SK-N-SH treated with all-trans-retinoic acid at 6 μM for 48 hours (cell line): ENCODE measurements at regions not wholly inside any gene's neighbourhood (a gene's known extent, or its start where the extent isn't known, plus 50 kb on each side); places are given as distances from the start of the nearest gene placed in this dataset.

Experiments used
- ATAC-seq: fragments of 200-7000 bp; cut with Tn5 transposase; 3 replicates; pipeline ENCODE4 v1.9.1; 2020; ENCODE audit warnings: mild to moderate bottlenecking, moderate library complexity
- ARNTL ChIP-seq: fragments of 450-650 bp; formaldehyde crosslinking; IDR thresholded peaks from 2 replicates; pipeline ENCODE4 v1.5.0; 2020; ENCODE audit warnings: low read depth, mild to moderate bottlenecking, moderate library complexity, borderline replicate concordance
- BACH2 ChIP-seq: fragments of 250-450 bp; sonication (Bioruptor Pico); IDR thresholded peaks from 2 replicates; pipeline ENCODE4 v1.9.0; 2021; ENCODE audit warnings: mild to moderate bottlenecking, borderline replicate concordance
- CSDC2 ChIP-seq: fragments of 250-450 bp; sonication (Bioruptor Pico); IDR thresholded peaks from 2 replicates; pipeline ENCODE4 v1.5.0; 2020; ENCODE audit warnings: mild to moderate bottlenecking, moderate library complexity
- ESRRG ChIP-seq: fragments of 250-450 bp; sonication (Bioruptor Pico); IDR thresholded peaks from 2 replicates; pipeline ENCODE4 v1.6.1; 2021; ENCODE audit warnings: mild to moderate bottlenecking
- GLIS3 ChIP-seq: fragments of 250-450 bp; sonication (Bioruptor Pico); IDR thresholded peaks from 2 replicates; pipeline ENCODE4 v1.5.0; 2020; ENCODE audit warnings: mild to moderate bottlenecking, moderate library complexity
- ISL1 ChIP-seq: fragments of 250-450 bp; sonication (Bioruptor Pico); IDR thresholded peaks from 2 replicates; pipeline ENCODE4 v2.1.2; 2022; ENCODE audit warnings: mild to moderate bottlenecking, moderate library complexity
- OSR1 ChIP-seq: fragments of 250-450 bp; sonication (Bioruptor Pico); IDR thresholded peaks from 2 replicates; pipeline ENCODE4 v1.8.0; 2022; ENCODE audit warnings: moderate library complexity, mild to moderate bottlenecking, inconsistent platforms
- PPARA ChIP-seq: fragments of 250-450 bp; sonication (Bioruptor Pico); IDR thresholded peaks from 2 replicates; pipeline ENCODE4 v1.5.0; 2020; ENCODE audit warnings: mild to moderate bottlenecking, borderline replicate concordance
- RARB ChIP-seq: fragments of 250-450 bp; sonication (Bioruptor Pico); IDR thresholded peaks from 2 replicates; pipeline ENCODE4 v1.8.0; 2021; ENCODE audit warnings: mild to moderate bottlenecking, moderate library complexity
- SNAI2 ChIP-seq: fragments of 250-450 bp; sonication (Bioruptor Pico); IDR thresholded peaks from 2 replicates; pipeline ENCODE4 v1.5.0; 2020; ENCODE audit warnings: mild to moderate bottlenecking, moderate library complexity
- TCF4 ChIP-seq: fragments of 250-450 bp; sonication (Bioruptor Pico); IDR thresholded peaks from 2 replicates; pipeline ENCODE4 v1.8.0; 2021; ENCODE audit warnings: mild to moderate bottlenecking, moderate library complexity, borderline replicate concordance
- TOX ChIP-seq: fragments of 250-450 bp; sonication (Bioruptor Pico); IDR thresholded peaks from 2 replicates; pipeline ENCODE4 v1.8.0; 2021; ENCODE audit warnings: mild to moderate bottlenecking, moderate library complexity, borderline replicate concordance
- ZC3H10 ChIP-seq: fragments of 250-450 bp; sonication (Bioruptor Pico); IDR thresholded peaks from 2 replicates; pipeline ENCODE4 v1.5.1; 2021; ENCODE audit warnings: mild to moderate bottlenecking, moderate library complexity
- ZFP3 ChIP-seq: fragments of 250-450 bp; sonication (Bioruptor Pico); IDR thresholded peaks from 2 replicates; pipeline ENCODE4 v1.5.0; 2020; ENCODE audit warnings: mild to moderate bottlenecking, moderate library complexity
- ZFP30 ChIP-seq: fragments of 450-650 bp; formaldehyde crosslinking; IDR thresholded peaks from 2 replicates; pipeline ENCODE4 v1.5.0; 2022; ENCODE audit warnings: mild to moderate bottlenecking, moderate library complexity
- ZNF70 ChIP-seq: fragments of 450-650 bp; formaldehyde crosslinking; IDR thresholded peaks from 2 replicates; pipeline ENCODE4 v1.5.0; 2020; ENCODE audit warnings: mild to moderate bottlenecking, moderate library complexity
- ZNF8 ChIP-seq: fragments of 450-650 bp; formaldehyde crosslinking; IDR thresholded peaks from 2 replicates; pipeline ENCODE4 v1.5.0; 2020; ENCODE audit warnings: mild to moderate bottlenecking, moderate library complexity
- TF ChIP-seq, protein P1 (sequence below): fragments of 250-450 bp; sonication (Bioruptor Pico); IDR thresholded peaks from 2 replicates; pipeline ENCODE4 v1.5.0; 2020; ENCODE audit warnings: mild to moderate bottlenecking, moderate library complexity
- TF ChIP-seq, protein P2 (sequence below): fragments of 250-450 bp; sonication (Bioruptor Pico); IDR thresholded peaks from 2 replicates; pipeline ENCODE4 v1.5.1; 2020; ENCODE audit warnings: low read depth, mild to moderate bottlenecking, moderate library complexity
- TF ChIP-seq, protein P3 (sequence below): fragments of 250-450 bp; sonication (Bioruptor Pico); IDR thresholded peaks from 2 replicates; pipeline ENCODE4 v1.8.0; 2020; ENCODE audit warnings: mild to moderate bottlenecking, moderate library complexity, borderline replicate concordance
- TF ChIP-seq, protein P4 (sequence below): fragments of 250-450 bp; sonication (Bioruptor Pico); IDR thresholded peaks from 2 replicates; pipeline ENCODE4 v1.8.0; 2021; ENCODE audit warnings: low read depth, mild to moderate bottlenecking, moderate library complexity, borderline replicate concordance
- TF ChIP-seq, protein P5 (sequence below): fragments of 250-450 bp; sonication (Bioruptor Pico); IDR thresholded peaks from 2 replicates; pipeline ENCODE4 v1.5.1; 2021; ENCODE audit warnings: mild to moderate bottlenecking, moderate library complexity

DNA sequence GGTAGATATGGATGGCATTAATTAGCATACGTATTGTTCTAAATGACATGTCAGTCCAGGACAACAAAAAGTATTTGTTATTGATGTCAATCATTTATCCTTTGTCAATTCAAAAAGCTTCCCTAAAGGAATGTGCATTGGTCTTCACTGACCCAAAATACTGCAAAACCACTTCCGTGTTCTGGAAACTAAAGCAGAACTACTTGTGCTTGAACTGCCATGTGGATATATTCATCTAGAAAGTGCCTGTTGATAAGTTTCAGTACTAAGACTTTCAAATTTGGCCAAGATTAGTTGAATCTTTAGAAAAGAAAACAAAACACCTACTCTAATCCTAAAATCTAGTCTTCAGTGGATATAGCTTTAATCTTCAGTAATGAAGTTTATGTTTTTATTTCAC, 242.1 kb upstream of the PPP1R3A start (continued):
- TF ChIP-seq, protein P1, sequence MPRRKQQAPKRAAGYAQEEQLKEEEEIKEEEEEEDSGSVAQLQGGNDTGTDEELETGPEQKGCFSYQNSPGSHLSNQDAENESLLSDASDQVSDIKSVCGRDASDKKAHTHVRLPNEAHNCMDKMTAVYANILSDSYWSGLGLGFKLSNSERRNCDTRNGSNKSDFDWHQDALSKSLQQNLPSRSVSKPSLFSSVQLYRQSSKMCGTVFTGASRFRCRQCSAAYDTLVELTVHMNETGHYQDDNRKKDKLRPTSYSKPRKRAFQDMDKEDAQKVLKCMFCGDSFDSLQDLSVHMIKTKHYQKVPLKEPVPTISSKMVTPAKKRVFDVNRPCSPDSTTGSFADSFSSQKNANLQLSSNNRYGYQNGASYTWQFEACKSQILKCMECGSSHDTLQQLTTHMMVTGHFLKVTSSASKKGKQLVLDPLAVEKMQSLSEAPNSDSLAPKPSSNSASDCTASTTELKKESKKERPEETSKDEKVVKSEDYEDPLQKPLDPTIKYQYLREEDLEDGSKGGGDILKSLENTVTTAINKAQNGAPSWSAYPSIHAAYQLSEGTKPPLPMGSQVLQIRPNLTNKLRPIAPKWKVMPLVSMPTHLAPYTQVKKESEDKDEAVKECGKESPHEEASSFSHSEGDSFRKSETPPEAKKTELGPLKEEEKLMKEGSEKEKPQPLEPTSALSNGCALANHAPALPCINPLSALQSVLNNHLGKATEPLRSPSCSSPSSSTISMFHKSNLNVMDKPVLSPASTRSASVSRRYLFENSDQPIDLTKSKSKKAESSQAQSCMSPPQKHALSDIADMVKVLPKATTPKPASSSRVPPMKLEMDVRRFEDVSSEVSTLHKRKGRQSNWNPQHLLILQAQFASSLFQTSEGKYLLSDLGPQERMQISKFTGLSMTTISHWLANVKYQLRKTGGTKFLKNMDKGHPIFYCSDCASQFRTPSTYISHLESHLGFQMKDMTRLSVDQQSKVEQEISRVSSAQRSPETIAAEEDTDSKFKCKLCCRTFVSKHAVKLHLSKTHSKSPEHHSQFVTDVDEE (CRISPR knock-in tag) = no peak
- no peak for TF ChIP-seq GLIS3 (CRISPR knock-in tag)
- TF ChIP-seq, all 23 proteins: peak for 0

DNA sequence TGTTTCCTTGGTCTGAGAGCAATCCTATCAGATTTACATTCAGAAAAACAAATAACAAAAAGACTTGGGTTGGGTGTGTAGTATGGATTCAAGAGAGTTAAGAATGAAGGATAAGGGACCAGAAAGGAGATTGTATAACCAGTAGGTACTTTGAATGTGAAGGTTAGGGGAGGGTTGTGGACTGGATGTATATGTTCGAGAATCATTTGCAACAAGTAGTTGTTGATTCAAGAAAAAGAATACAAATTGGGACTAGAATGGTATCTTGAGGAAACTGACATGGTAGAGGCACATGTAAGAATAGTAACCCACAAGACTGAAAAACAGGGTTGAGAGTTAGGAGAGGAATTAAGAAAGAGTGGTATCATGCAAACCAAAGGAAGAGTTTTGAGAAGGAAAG, 240.0 kb upstream of the PPP1R3A start:
- ATAC-seq = no peak
- TF ChIP-seq TCF4 (CRISPR knock-in tag) (no peak), ZC3H10 (no peak), ISL1 (CRISPR knock-in tag) (no peak), RARB (no peak), TOX (CRISPR knock-in tag) (no peak)
- TF ChIP-seq, all 23 proteins: peak for 0

DNA sequence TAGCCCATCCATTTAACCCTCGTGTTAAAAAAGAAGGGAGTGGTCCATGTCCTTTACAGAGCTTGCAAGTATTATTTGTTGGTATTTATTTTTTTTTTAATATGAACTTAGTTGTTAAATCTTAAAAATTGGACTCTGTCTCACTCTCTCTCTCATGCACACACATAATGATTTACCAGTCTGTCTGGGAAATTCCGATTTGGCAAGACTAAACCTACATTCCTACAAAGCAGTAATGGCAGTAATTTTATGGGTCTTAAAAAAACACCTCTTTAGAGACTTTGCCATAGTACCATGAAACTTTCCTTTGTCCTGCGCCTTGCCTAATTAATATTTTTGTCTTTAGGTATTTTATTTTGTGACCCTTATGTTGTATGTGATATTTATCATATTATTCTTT, 239.5 kb upstream of the PPP1R3A start:
- no peak for ATAC-seq
- TF ChIP-seq, protein P2, sequence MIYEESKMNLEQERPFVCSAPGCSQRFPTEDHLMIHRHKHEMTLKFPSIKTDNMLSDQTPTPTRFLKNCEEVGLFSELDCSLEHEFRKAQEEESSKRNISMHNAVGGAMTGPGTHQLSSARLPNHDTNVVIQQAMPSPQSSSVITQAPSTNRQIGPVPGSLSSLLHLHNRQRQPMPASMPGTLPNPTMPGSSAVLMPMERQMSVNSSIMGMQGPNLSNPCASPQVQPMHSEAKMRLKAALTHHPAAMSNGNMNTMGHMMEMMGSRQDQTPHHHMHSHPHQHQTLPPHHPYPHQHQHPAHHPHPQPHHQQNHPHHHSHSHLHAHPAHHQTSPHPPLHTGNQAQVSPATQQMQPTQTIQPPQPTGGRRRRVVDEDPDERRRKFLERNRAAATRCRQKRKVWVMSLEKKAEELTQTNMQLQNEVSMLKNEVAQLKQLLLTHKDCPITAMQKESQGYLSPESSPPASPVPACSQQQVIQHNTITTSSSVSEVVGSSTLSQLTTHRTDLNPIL = no peak
- TF ChIP-seq, protein P3, sequence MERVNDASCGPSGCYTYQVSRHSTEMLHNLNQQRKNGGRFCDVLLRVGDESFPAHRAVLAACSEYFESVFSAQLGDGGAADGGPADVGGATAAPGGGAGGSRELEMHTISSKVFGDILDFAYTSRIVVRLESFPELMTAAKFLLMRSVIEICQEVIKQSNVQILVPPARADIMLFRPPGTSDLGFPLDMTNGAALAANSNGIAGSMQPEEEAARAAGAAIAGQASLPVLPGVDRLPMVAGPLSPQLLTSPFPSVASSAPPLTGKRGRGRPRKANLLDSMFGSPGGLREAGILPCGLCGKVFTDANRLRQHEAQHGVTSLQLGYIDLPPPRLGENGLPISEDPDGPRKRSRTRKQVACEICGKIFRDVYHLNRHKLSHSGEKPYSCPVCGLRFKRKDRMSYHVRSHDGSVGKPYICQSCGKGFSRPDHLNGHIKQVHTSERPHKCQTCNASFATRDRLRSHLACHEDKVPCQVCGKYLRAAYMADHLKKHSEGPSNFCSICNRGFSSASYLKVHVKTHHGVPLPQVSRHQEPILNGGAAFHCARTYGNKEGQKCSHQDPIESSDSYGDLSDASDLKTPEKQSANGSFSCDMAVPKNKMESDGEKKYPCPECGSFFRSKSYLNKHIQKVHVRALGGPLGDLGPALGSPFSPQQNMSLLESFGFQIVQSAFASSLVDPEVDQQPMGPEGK (CRISPR knock-in tag) = no peak
- no peak for TF ChIP-seq OSR1 (CRISPR knock-in tag)
- TF ChIP-seq, all 23 proteins: peak for 0

DNA sequence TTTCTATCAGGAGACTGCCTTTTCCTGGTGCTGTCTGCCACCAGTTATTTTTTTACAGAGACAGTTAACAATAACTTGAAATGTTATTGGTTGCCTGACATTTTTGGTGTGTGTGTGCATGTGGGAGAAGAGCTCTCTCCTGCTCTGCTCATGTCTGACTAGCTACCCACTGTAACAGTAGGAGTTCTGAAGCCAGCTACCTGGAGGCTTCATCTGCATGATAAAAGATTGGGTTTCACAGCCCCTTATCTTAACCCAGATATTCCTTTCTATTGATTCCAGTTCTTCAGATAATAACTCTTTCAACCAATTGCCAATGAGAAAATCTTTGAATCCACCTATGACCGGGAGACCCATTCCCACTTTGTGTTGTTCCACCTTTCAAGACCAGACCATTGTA, 237.4 kb upstream of the PPP1R3A start:
- TF ChIP-seq CSDC2 (CRISPR knock-in tag) (no peak), ARNTL (CRISPR knock-in tag) (no peak), PPARA (CRISPR knock-in tag) (no peak), BACH2 (no peak), ESRRG (no peak), ZNF70 (CRISPR knock-in tag) (no peak), TCF4 (CRISPR knock-in tag) (no peak), ZFP3 (CRISPR knock-in tag) (no peak)
- TF ChIP-seq, all 23 proteins: peak for 0
- no peak for ATAC-seq

DNA sequence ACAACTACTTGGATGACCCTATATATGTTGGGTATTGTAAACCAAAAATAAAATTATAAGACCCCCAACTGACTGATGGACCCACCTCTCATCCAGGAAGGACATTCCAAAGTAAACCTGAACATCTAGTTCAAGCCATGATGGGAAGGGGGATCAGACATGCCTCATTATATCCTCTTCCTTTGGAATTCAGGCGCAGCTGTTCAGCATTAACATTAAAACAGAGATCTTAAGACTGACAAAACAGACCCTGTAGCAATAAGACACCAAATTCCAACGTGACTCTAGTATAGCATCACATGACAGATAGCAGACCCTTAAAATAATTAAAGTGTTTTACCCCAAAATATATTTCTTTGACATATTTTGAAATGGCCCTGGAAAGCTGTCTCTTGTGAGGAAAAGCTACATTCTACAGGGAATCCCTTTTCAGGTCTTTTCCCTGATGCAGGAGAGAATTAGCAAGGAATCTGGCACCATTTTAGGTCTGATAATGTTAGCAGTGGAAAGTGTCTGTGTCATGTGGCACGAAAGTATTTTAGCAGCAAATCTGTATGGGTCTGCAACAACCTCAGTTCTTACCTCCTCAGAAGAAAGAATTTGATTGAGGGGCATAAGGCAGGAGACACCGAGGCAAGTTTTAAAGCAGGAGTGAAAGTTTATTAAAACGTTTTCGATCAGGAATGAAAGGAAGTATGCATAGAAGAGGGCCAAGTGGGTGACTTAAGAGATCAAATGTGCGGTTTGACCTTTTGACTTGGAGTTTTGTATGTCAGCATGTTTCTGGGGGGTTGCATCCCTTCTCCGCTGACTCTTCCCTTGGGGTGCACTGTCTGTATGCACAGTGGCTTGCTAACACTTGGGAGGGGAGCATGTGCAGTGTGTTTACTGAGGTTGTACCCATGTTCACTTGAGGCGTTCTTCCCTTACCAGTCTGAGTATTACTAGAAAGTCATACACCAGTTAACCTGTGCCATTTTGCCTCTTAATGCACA, 236.6 kb upstream of the PPP1R3A start:
- ATAC-seq = no peak
- TF ChIP-seq, protein P3 (CRISPR knock-in tag) = no peak
- TF ChIP-seq ZFP30 (CRISPR knock-in tag) = no peak
- TF ChIP-seq ZFP3 (CRISPR knock-in tag) = no peak
- TF ChIP-seq TOX (CRISPR knock-in tag) = no peak
- no peak for TF ChIP-seq ZNF70 (CRISPR knock-in tag)
- TF ChIP-seq SNAI2 (CRISPR knock-in tag) = no peak
- no peak for TF ChIP-seq ZNF8
- TF ChIP-seq, protein P4, sequence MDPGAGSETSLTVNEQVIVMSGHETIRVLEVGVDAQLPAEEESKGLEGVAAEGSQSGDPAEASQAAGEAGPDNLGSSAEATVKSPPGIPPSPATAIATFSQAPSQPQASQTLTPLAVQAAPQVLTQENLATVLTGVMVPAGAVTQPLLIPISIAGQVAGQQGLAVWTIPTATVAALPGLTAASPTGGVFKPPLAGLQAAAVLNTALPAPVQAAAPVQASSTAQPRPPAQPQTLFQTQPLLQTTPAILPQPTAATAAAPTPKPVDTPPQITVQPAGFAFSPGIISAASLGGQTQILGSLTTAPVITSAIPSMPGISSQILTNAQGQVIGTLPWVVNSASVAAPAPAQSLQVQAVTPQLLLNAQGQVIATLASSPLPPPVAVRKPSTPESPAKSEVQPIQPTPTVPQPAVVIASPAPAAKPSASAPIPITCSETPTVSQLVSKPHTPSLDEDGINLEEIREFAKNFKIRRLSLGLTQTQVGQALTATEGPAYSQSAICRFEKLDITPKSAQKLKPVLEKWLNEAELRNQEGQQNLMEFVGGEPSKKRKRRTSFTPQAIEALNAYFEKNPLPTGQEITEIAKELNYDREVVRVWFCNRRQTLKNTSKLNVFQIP (CRISPR knock-in tag) = no peak
- TF ChIP-seq, protein P5, sequence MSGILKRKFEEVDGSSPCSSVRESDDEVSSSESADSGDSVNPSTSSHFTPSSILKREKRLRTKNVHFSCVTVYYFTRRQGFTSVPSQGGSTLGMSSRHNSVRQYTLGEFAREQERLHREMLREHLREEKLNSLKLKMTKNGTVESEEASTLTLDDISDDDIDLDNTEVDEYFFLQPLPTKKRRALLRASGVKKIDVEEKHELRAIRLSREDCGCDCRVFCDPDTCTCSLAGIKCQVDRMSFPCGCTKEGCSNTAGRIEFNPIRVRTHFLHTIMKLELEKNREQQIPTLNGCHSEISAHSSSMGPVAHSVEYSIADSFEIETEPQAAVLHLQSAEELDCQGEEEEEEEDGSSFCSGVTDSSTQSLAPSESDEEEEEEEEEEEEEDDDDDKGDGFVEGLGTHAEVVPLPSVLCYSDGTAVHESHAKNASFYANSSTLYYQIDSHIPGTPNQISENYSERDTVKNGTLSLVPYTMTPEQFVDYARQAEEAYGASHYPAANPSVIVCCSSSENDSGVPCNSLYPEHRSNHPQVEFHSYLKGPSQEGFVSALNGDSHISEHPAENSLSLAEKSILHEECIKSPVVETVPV (CRISPR knock-in tag) = no peak
- no peak for TF ChIP-seq ISL1 (CRISPR knock-in tag)
- no peak for TF ChIP-seq CSDC2 (CRISPR knock-in tag)
- TF ChIP-seq, protein P2 = no peak
